ENCODE measurements at regions not wholly inside any gene's neighbourhood (a gene's known extent, or its start where the extent isn't known, plus 50 kb on each side); places are given as distances from the start of the nearest gene placed in this dataset.
A peak's percentile ranks its signal among the peaks of the same experiment; 100 is the strongest.
"Not testable (repeated sequence)": the region's sequence is repeated elsewhere in the genome, so short reads cannot be mapped to it uniquely, and the experiment has no call there.

DNA sequence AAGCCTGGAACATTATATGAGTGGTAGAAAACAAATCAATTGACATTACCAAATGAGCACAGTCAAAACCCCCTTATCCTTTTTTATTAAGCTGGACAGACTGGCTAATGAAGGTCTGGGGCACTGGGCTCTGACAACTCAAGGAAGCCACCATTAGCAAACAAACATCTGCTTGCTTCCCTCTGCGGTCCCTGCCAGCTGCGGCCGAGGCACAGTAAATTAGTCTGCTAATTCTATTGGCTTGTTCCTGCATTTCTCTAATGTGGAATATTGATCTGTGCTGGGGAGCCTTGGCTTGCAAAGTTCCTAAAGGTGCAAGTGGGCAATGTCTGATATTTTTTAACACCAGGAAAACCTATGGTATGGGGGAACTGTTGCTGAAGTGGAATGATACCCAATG is 300.3 kb downstream of the MTX2 start:
- DNase-seq (ENCODE audit: low spot score) = no peak

DNA sequence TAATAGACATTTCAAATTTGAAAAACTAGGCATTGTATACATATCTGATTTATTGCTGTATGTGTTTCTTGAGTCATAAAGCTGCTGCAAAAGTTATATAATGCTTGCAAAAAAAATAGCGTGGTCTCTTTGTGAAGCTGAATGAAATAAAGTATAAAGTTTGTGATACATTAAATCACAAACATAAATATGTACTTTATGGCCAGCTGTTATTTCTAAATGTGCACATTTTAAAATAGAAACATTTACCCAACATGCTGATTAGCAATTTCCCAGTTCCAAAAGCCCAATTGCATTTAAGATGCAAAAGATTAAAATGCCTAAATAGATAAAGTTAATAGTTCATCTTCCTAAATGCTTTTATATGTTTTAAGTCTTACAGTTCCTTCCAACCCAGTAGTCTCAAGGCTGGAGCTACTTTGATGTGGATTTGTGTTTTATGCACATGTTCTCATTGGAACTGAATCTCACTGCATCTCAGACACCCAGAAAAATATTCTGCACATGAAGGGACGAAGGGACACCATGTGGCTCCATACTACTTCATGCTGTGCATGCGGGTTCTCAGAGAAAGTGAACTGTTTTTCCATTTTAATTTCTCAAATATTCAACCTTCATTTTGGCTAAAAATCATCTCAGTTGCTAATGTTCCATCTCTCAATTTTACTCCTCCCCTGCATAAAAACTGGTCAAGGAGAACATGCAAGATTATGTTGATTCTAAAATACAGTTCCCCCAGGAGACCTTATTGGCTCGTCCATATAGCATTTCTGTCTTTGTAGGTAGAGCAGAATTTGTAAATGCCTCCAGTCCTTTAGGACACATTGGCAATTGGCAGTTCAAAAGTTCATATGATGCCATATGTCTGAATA is 304.6 kb downstream of the MTX2 start:
- DNase-seq (ENCODE audit: low spot score) = no peak

- DNase-seq (ENCODE audit: low spot score) = no peak
Measured at GRCh38 chr2:176574484-176575236, 305.4 kb downstream of the MTX2 start.

- DNase-seq (ENCODE audit: low spot score) = no peak
Measured at GRCh38 chr2:176575237-176575744, 306.0 kb downstream of the MTX2 start.

- no peak for DNase-seq (ENCODE audit: low spot score)
Measured at GRCh38 chr2:176577054-176577453, 307.8 kb downstream of the MTX2 start.

- DNase-seq (ENCODE audit: low spot score) = not testable (repeated sequence)
Measured at GRCh38 chr2:176578292-176578691, 309.1 kb downstream of the MTX2 start.

DNA sequence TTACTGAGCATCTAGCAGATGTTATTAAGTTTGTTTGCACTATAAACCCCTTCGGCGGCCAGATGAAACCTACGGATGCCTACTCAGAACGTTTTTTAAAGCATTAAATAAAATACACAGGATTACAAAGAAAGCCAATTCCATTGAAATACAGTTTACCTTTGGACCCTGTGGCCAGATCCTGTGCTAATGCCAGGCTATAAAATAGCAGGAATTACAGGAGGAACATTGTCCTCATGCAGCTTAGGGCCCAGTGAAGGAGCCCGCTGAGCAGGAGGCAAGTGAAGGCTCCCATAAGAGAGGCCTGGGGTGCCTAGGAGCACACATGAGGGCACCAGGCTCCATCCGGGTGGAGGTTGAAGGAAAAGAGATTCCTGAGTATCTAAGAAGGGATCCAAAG is 310.4 kb downstream of the MTX2 start:
- no peak for DNase-seq (ENCODE audit: low spot score)

- DNase-seq (ENCODE audit: low spot score) = no peak
Measured at GRCh38 chr2:176581557-176582165, 312.4 kb downstream of the MTX2 start.

- no peak for DNase-seq (ENCODE audit: low spot score)
Measured at GRCh38 chr2:176582176-176582575, 312.9 kb downstream of the MTX2 start.

GRCh38 chr2:176582990-176583481 is 313.8 kb downstream of the MTX2 start:
- DNase-seq (ENCODE audit: low spot score) = peak; percentile 94

DNA sequence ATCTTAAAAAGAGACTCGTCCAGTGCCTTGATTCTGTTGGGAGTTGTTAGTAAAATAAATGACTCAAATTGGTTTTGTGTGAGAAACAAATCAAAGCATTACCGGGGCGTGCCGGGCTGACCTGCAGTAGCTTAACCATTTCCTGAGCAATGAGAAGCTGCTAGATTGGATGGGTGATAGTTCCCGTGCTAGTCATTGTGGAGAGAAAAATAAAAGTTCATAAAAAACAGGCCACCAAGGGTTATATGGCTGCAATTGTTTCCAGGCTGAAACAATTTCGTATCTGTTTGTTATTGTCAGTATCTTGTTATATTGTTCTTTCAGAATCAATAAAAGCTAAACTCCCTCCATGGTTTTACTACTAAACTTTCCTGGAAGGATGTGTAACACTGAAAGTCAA is 314.4 kb downstream of the MTX2 start:
- peak; percentile 77 for DNase-seq (ENCODE audit: low spot score)

DNA sequence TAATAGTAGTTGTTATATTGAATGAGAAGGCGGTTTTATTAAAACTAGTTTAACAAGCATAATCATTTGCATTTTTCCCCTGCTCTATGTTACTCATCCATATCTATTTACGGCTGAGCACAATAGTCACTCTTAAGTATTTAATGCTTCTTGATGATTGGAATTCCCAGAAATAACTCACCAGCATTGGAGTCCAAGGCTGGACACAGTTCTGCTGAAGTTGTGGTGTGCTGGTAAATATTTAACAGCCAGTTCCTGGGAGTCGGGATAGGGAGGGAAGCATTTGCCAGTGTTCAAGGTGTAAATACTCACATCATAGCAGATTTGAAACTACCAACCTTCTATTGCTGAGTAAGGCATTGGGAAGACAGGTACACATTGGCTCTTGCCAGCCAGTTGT is 315.1 kb downstream of the MTX2 start:
- DNase-seq (ENCODE audit: low spot score) = peak; percentile 45

- DNase-seq (ENCODE audit: low spot score) = no peak
Measured at GRCh38 chr2:176585291-176585690, 316.0 kb downstream of the MTX2 start.

DNA sequence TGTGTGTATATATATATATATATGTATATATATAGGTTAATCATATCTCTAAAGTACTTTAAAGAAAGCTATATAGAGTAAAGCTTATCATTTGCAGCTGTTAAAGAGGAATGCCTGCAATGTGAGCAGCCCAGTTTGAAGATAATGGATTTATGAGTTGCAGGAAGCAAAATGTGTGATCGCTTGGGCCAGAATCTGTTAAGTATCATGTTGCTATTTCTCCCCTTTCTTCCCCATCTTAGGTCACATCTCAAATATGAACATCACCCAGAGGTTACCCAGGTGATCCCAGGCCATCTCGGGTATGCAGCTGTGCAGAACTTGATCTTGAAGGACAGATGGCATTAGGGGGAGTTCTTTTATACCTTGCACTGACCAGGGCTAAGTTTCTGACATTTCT is 316.5 kb downstream of the MTX2 start:
- DNase-seq (ENCODE audit: low spot score) = no peak

- no peak for DNase-seq (ENCODE audit: low spot score)
Measured at GRCh38 chr2:176589287-176589686, 320.0 kb downstream of the MTX2 start.

- DNase-seq (ENCODE audit: low spot score) = no peak
Measured at GRCh38 chr2:176589825-176590440, 320.7 kb downstream of the MTX2 start.

DNA sequence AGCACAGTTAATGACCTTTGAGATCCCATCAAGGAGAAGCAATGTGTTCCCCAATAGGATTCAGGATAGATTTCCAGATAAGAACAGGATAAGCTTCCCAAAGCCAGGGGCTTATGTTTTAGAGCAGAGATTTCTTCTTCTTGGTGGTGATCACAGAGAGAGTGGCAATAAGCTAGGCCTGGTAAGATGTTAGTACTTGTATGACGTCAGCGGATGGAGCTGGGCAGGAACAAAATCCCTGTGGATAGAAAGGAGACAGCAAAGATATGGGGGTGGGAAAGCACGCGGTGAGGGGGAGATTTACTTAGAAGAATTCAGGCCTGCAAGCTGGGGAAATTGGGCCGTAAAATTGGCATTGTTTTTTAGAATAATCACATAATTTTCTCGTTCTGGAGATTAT is 323.0 kb downstream of the MTX2 start:
- no peak for DNase-seq (ENCODE audit: low spot score)

DNA sequence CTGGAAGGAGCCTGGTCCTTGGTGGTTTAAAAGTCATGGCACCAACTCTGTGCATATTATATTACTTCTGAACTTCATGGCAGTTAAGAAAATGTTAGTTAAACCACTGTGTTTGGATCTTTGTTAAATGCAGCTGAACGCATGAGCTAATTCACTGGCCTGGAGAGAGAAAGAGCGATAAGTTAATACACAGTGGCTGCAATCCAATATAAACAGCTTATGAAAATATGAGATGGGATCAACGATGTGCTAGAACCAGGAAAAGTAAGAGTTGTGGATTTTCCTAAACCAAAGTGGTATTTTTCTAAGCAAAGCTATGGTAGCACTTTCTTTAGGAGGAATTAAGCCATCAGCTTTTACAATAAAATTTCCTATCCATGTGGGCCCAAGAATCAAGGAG is 326.7 kb downstream of the MTX2 start:
- DNase-seq (ENCODE audit: low spot score) = no peak

DNA sequence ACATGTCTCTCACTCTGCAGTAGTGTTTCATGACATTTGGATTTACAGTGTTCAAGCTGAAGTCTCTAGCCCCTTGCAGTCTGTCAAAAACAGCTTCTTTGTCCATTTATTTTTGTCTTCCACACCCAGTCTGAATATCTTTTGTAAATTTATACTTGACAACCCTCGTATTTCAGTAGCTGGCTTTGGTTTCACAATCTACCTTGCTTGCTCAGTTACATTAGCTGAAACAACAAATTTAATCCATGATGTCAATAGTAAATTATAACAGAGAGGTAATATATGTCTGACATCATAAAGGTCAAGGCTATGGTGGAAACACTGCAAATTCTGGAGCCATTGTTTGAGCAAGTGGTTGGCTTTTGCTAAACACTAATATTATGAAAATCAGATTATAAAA is 328.7 kb downstream of the MTX2 start:
- DNase-seq (ENCODE audit: low spot score) = no peak

- DNase-seq (ENCODE audit: low spot score) = no peak
Measured at GRCh38 chr2:176598351-176598750, 329.1 kb downstream of the MTX2 start.

DNA sequence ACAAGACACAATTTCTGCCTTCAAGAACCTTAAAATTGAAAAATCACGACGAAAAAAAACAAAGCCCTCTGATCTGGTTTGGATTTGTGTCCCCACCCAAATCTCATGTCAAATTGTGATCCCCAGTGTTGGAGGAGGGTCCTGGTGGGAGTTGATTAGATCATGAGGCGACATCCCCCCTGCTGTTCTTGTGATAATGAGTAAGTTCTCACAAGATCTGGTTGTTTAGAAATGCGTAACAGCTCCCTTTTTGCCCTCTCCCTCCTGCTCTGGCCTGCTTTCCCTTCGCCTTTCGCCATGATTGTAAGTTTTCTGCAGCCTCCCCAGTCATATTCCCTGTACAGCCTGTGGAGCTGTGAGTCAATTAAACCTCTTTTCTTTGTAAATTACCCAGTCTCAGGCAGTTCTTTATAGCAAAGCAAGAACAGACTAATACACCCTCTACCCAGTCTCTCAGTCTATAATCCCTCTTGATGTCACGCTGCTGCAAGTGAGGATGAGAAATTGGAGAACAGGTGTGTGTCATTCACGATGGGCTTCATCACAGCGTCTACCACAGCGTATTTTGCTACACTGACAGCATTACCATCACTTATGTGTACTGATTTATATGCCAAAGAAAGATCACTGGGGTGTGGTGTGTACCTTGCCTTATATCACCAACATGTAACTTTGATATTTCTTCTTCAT is 330.7 kb downstream of the MTX2 start:
- DNase-seq (ENCODE audit: low spot score) = no peak

Data from A172 (cell line).